Neuronal stem cell (in vitro differentiated cells): ENCODE measurements at regions not wholly inside any gene's neighbourhood (a gene's known extent, or its start where the extent isn't known, plus 50 kb on each side); places are given as distances from the start of the nearest gene placed in this dataset.
"Not testable (repeated sequence)": the region's sequence is repeated elsewhere in the genome, so short reads cannot be mapped to it uniquely, and the experiment has no call there.

Experiments
- DNase-seq: peaks from one replicate; pipeline ENCODE4 v3.0.0-alpha.2; 2013; ENCODE audit warnings: low spot score
- H2AFZ ChIP-seq: one replicate; pipeline ENCODE4 v1.6.1; 2013; ENCODE audit warnings: mild to moderate bottlenecking, low read length, inconsistent platforms
- H2AK5ac ChIP-seq: 2 replicates; pipeline ENCODE4 v1.6.1; 2013; ENCODE audit warnings: low read depth, mild to moderate bottlenecking, inconsistent platforms, low read length, moderate library complexity, mixed read lengths
- H2BK120ac ChIP-seq: 2 replicates; pipeline ENCODE4 v1.6.1; 2013; ENCODE audit warnings: low read depth, mild to moderate bottlenecking, inconsistent platforms, low read length, moderate library complexity, mixed read lengths
- H2BK12ac ChIP-seq: one replicate; pipeline ENCODE4 v1.6.1; 2013; ENCODE audit warnings: low read length, inconsistent platforms
- H2BK15ac ChIP-seq: 2 replicates; pipeline ENCODE4 v1.6.1; 2013; ENCODE audit warnings: mild to moderate bottlenecking, low read length, inconsistent platforms, mixed read lengths
- H2BK5ac ChIP-seq: one replicate; pipeline ENCODE4 v1.6.1; 2013; ENCODE audit warnings: inconsistent platforms, mild to moderate bottlenecking, low read length, moderate library complexity
- H3K14ac ChIP-seq: one replicate; pipeline ENCODE4 v1.6.1; 2013; ENCODE audit warnings: low read length, inconsistent platforms
- H3K18ac ChIP-seq: 2 replicates; pipeline ENCODE4 v1.6.1; 2013; ENCODE audit warnings: low read length, inconsistent platforms
- H3K23ac ChIP-seq: 2 replicates; pipeline ENCODE4 v1.6.1; 2013; ENCODE audit warnings: low read depth, mild to moderate bottlenecking, mixed read lengths, low read length, inconsistent platforms; ENCODE audit not compliant: poor library complexity
- H3K27ac ChIP-seq: replicated peaks from 3 replicates; pipeline ENCODE4 v1.5.1; 2013; ENCODE audit warnings: low read length, inconsistent platforms
- H3K27me3 ChIP-seq, 3 experiments: 2 replicates each; pipeline ENCODE4 v1.6.1; 2013; ENCODE audit warnings: low read length in 3 of 3, mild to moderate bottlenecking in 2 of 3, inconsistent platforms in 1 of 3, low read depth in 1 of 3, mixed read lengths in 1 of 3, moderate library complexity in 1 of 3; ENCODE audit not compliant: control insufficient read depth in 3 of 3, insufficient read depth in 3 of 3
- H3K36me3 ChIP-seq, 2 donors: replicated peaks in 1 of 2; 2 replicates each; pipeline ENCODE4 v1.6.1; 2013; ENCODE audit warnings: low read length in 2 of 2; ENCODE audit not compliant: control insufficient read depth in 2 of 2, insufficient read depth in 2 of 2
- H3K4ac ChIP-seq: 2 replicates; pipeline ENCODE4 v1.6.1; 2013; ENCODE audit warnings: inconsistent platforms, mild to moderate bottlenecking, low read length, moderate library complexity
- H3K4me1 ChIP-seq, 2 donors: 1 replicate in 1 of 2; 2 replicates in 1 of 2; pipeline ENCODE4 v1.6.1; 2013; ENCODE audit warnings: low read length in 2 of 2, low read depth in 1 of 2; ENCODE audit not compliant: control insufficient read depth in 2 of 2, insufficient read depth in 1 of 2
- H3K4me2 ChIP-seq: one replicate; pipeline ENCODE4 v1.6.1; 2013; ENCODE audit warnings: mild to moderate bottlenecking, low read length, inconsistent platforms; ENCODE audit not compliant: insufficient read depth, poor library complexity, severe bottlenecking
- H3K4me3 ChIP-seq, 2 donors: 2 replicates each; pipeline ENCODE4 v1.5.1; 2013; ENCODE audit warnings: low read length in 2 of 2, mild to moderate bottlenecking in 2 of 2, inconsistent platforms in 1 of 2, moderate library complexity in 1 of 2
- H3K79me1 ChIP-seq: one replicate; pipeline ENCODE4 v1.6.1; 2013; ENCODE audit warnings: low read depth, mild to moderate bottlenecking, inconsistent platforms, low read length, moderate library complexity
- H3K9ac ChIP-seq: one replicate; pipeline ENCODE4 v1.6.1; 2013; ENCODE audit warnings: mild to moderate bottlenecking, low read depth, low read length, inconsistent platforms; ENCODE audit not compliant: poor library complexity
- H3K9me3 ChIP-seq, 2 donors: replicated peaks in 1 of 2; 2 replicates each; pipeline versions ENCODE3 to v1.6.1; 2013; ENCODE audit warnings: low read length in 2 of 2, mild to moderate bottlenecking in 2 of 2, inconsistent platforms in 1 of 2, low read depth in 1 of 2, mixed read lengths in 1 of 2, moderate library complexity in 1 of 2; ENCODE audit not compliant: control insufficient read depth in 2 of 2, insufficient read depth in 1 of 2
- H4K8ac ChIP-seq: one replicate; pipeline ENCODE4 v1.6.1; 2013; ENCODE audit warnings: low read depth, mild to moderate bottlenecking, inconsistent platforms, low read length, moderate library complexity
- H4K91ac ChIP-seq: one replicate; pipeline ENCODE4 v1.6.1; 2013; ENCODE audit warnings: low read length, low read depth, mild to moderate bottlenecking, inconsistent platforms; ENCODE audit not compliant: poor library complexity
- WGBS, 2 donors: extraction: QIAGEN DNeasy Blood & Tissue Kit; methylation state at CpG; one replicate each; pipeline ENCODE4 v1.1.7; 2013; ENCODE audit warnings: missing lambda C conversion rate in 2 of 2, mixed read lengths in 1 of 2; ENCODE audit not compliant: insufficient read length in 2 of 2, insufficient replicate concordance in 1 of 2; ENCODE audit errors: extremely low coverage in 2 of 2; 5-methylcytosine and 5-hydroxymethylcytosine counted together

DNA sequence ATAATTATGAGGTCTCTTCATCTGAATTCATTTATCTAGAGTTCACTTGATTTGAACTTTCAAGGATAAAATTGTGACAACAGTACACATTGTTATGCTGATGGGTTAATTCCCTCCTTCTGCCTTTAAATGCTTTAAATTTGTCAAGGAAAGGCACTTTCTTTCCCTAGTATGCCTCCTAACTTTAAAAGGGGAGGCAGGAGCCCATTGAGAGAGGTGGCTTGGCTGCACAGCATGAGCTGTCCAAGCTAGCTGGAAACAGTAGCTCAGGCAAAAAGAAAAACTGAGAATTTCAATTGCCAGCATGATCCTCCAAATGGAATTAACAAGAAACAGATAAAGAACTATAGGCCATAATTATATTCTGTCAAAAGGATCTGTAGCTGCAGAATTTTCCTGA is 243.3 kb upstream of the GRIK2 start:
- H3K23ac ChIP-seq: no peak overlapping the region
- no peak overlapping the region for H3K27ac ChIP-seq
- no peaks in the 10 kb centered on the region for H3K36me3 ChIP-seq
- H2AFZ ChIP-seq: no peak overlapping the region
- H3K14ac ChIP-seq: no peak overlapping the region
- H3K79me1 ChIP-seq: no peaks in the 10 kb centered on the region
- H3K4me1 ChIP-seq: no peaks in the 10 kb centered on the region
- no peak overlapping the region for H3K9ac ChIP-seq
- H3K9me3 ChIP-seq: no peaks in the 10 kb centered on the region
- H3K4ac ChIP-seq: no peak overlapping the region
- no peak overlapping the region for H2AK5ac ChIP-seq
- no peak overlapping the region for H4K8ac ChIP-seq
- H2BK5ac ChIP-seq: no peak overlapping the region
- no peak overlapping the region for H2BK12ac ChIP-seq
- DNase-seq: peak; percentile 17
- H3K27me3 ChIP-seq: no peaks in the 10 kb centered on the region
- H4K91ac ChIP-seq: no peak overlapping the region
- H2BK120ac ChIP-seq: no peak overlapping the region
- no peak overlapping the region for H3K4me3 ChIP-seq
- H2BK15ac ChIP-seq: no peak overlapping the region
- H3K18ac ChIP-seq: no peak overlapping the region
- peak overlapping the region; percentile 18 for H3K4me2 ChIP-seq

DNA sequence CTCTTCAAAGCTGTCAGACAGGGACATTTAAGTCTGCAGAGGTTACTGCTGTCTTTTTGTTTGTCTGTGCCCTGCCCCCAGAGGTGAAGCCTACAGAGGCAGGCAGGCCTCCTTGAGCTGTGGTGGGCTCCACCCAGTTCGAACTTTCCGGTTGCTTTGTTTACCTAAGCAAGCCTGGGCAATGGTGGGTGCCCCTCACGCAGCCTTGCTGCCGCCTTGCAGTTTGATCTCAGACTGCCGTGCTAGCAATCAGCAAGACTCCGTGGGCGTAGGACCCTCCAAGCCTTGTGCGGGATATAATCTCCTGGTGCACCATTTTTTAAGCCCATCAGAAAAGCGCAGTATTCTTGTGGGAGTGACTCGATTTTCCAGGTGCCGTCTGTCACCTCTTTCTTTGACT is 235.9 kb upstream of the GRIK2 start:
- not testable (repeated sequence) for H3K4me2 ChIP-seq, H3K4ac ChIP-seq, H3K9ac ChIP-seq, H3K14ac ChIP-seq, H3K27me3 ChIP-seq, H2BK120ac ChIP-seq, H2BK5ac ChIP-seq, H3K4me1 ChIP-seq, H3K36me3 ChIP-seq, H3K4me3 ChIP-seq, H4K91ac ChIP-seq, H4K8ac ChIP-seq, DNase-seq, H3K18ac ChIP-seq, H2AK5ac ChIP-seq, H3K79me1 ChIP-seq, H2AFZ ChIP-seq, H3K27ac ChIP-seq, H3K23ac ChIP-seq, H2BK12ac ChIP-seq, H3K9me3 ChIP-seq, H2BK15ac ChIP-seq
- no CpG with 5 or more reads among the region's 11 CpGs for WGBS, 2 donors

GRCh38 chr6:101163611-101164010 is 229.9 kb upstream of the GRIK2 start:
- Histone ChIP-seq H3K9ac (no peak overlapping the region), H2BK12ac (no peak overlapping the region), H4K91ac (no peak overlapping the region), H4K8ac (no peak overlapping the region), H3K4ac (no peak overlapping the region), H3K79me1 (no peaks in the 10 kb centered on the region), H3K4me3 (no peak overlapping the region), H3K27me3 (no peaks in the 10 kb centered on the region), H2AFZ (no peak overlapping the region), H3K27ac (no peak overlapping the region), H3K18ac (no peak overlapping the region), H3K36me3 (no peaks in the 10 kb centered on the region), H3K23ac (no peak overlapping the region), H2BK15ac (no peak overlapping the region), H2AK5ac (no peak overlapping the region), H2BK120ac (no peak overlapping the region), H3K4me2 (no peak overlapping the region), H3K9me3 (peaks cover 0 to 3% of the 10 kb centered on the region in 2 donors), H3K14ac (no peak overlapping the region), H3K4me1 (peaks cover 0 to 3% of the 10 kb centered on the region in 2 donors), H2BK5ac (no peak overlapping the region)
- WGBS, 2 donors: no CpG with 5 or more reads among the region's 3 CpGs
- no peak for DNase-seq

DNA sequence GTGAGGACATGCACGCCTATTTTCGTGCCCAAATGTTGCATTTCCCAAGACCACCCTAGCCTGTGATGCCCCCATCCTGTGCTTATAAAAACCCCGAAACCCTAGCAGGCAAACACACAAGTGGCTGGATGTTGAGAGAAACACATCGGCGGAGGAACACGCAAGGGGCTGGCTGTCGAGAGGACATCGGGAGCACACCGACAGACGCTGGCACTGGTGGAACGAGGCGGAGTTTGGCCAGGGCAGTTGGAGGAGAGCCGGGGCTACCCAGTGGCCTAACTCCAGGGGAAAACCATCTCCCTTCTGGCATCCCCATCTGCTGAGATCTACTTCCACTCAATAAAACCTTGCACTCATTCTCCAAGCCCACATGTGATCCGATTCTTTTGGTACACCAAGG is 225.9 kb upstream of the GRIK2 start:
- Histone ChIP-seq H3K4me3 (peak overlapping the region in 1 of 2 donors; percentile 67), H3K23ac (no peak overlapping the region), H3K79me1 (no peaks in the 10 kb centered on the region), H3K4me1 (peaks cover 0 to 3% of the 10 kb centered on the region in 2 donors), H3K9me3 (peaks cover 0 to 3% of the 10 kb centered on the region in 2 donors), H2BK120ac (no peak overlapping the region), H4K8ac (no peak overlapping the region), H3K4me2 (no peak overlapping the region), H4K91ac (no peak overlapping the region), H2BK12ac (no peak overlapping the region), H3K4ac (no peak overlapping the region), H2BK5ac (no peak overlapping the region), H3K18ac (no peak overlapping the region), H3K36me3 (no peaks in the 10 kb centered on the region), H3K27me3 (no peaks in the 10 kb centered on the region), H3K9ac (no peak overlapping the region), H3K14ac (no peak overlapping the region), H2BK15ac (no peak overlapping the region), H2AFZ (no peak overlapping the region), H2AK5ac (no peak overlapping the region), H3K27ac (no peak overlapping the region)
- no peak for DNase-seq
- WGBS, 2 donors: no CpG with 5 or more reads among the region's 14 CpGs
